K562 (cell line): ENCODE measurements at regions not wholly inside any gene's neighbourhood (a gene's known extent, or its start where the extent isn't known, plus 50 kb on each side); places are given as distances from the start of the nearest gene placed in this dataset.
A peak's percentile ranks its signal among the peaks of the same experiment; 100 is the strongest.

ENCODE experiments used
- ATAC-seq: fragments of 200-7000 bp; cut with Tn5 transposase; 3 replicates; pipeline ENCODE4 v1.9.1; 2020; ENCODE audit warnings: moderate library complexity
- BruUV-seq: library from RNA; stranded (reverse); fragments of 400-500 nt; replicated peaks from 2 replicates; lab custom pipeline; 2021; lab: Mats Ljungman, UMichigan
- CTCF ChIA-PET: fragments of 300-600 bp; formaldehyde crosslinking; extraction: SDS; loops from one replicate; lab custom pipeline; 2021; ENCODE audit warnings: low intra/inter-chr PET ratio; lab: Yijun Ruan, JAX
- POLR2A ChIA-PET: fragments of 300-600, 350-650 bp; sonication (Branson Sonifier 250); formaldehyde crosslinking; extraction: SDS; loops from one replicate; lab custom pipeline; 2021; ENCODE audit warnings: antibody characterized with exemption, inconsistent platforms; lab: Yijun Ruan, JAX
- DNase-seq, 4 experiments: peaks; one replicate each; pipeline versions ENCODE4 v3.0.0 to v3.0.0-alpha.2; 2011 to 2018; ENCODE audit warnings: low spot score in 3 of 4, mixed read lengths in 3 of 4; ENCODE audit errors: extremely low read depth in 1 of 4
- FAIRE-seq: peaks from 2 replicates; lab custom pipeline; 2011; peaks lifted over from hg19 to GRCh38; lab: Jason Lieb, UNC
- H2AFZ ChIP-seq: 2 replicates; pipeline ENCODE4 v1.6.0; 2011; ENCODE audit warnings: low read depth, low read length, control low read depth, inconsistent platforms
- H3K27ac ChIP-seq: fragments of 200-600 bp; 3 replicates; pipeline ENCODE4 v1.8.0; 2011; ENCODE audit warnings: low read depth, mild to moderate bottlenecking, control low read depth, inconsistent platforms, low read length, moderate library complexity, mixed read lengths; ENCODE audit errors: extremely low read depth
- H3K27me3 ChIP-seq, 2 experiments: fragments of 300-600 bp in 1 of 2; 2 replicates in 1 of 2; 3 replicates in 1 of 2; pipeline versions ENCODE4 v1.6.0 to v1.8.0; 2011; ENCODE audit warnings: inconsistent platforms in 2 of 2, low read length in 2 of 2, mild to moderate bottlenecking in 1 of 2, mixed read lengths in 1 of 2, moderate library complexity in 1 of 2; ENCODE audit not compliant: control insufficient read depth in 2 of 2, insufficient read depth in 2 of 2
- H3K36me3 ChIP-seq: fragments of 300-600 bp; 3 replicates; pipeline ENCODE4 v1.8.0; 2011; ENCODE audit warnings: mild to moderate bottlenecking, low read length, inconsistent platforms; ENCODE audit not compliant: control insufficient read depth, insufficient read depth
- H3K4me1 ChIP-seq, 2 experiments: fragments of 200-600 bp in 1 of 2; replicated peaks in 1 of 2; 2 replicates in 1 of 2; 3 replicates in 1 of 2; pipeline versions ENCODE4 v1.5.1 to v1.8.0; 2011; ENCODE audit warnings: inconsistent platforms in 2 of 2, low read length in 2 of 2, mild to moderate bottlenecking in 1 of 2, mixed read lengths in 1 of 2, moderate library complexity in 1 of 2; ENCODE audit not compliant: control insufficient read depth in 2 of 2, insufficient read depth in 2 of 2
- H3K4me2 ChIP-seq: 2 replicates; pipeline ENCODE4 v1.6.1; 2011; ENCODE audit warnings: low read length, control low read depth, inconsistent platforms, mixed read lengths; ENCODE audit not compliant: insufficient read depth
- H3K4me3 ChIP-seq: fragments of 200-600 bp; sonication (generic), shearing (Covaris generic); 2 replicates; pipeline ENCODE4 v1.5.1; 2016; ENCODE audit warnings: control low read depth, inconsistent platforms
- H3K79me2 ChIP-seq: fragments of 200-600 bp; 3 replicates; pipeline ENCODE4 v1.8.0; 2011; ENCODE audit warnings: low read length, inconsistent platforms; ENCODE audit not compliant: control insufficient read depth, insufficient read depth
- H3K9ac ChIP-seq, 2 experiments: 2 replicates each; pipeline versions ENCODE4 v1.6.0 to v1.6.1; 2011; ENCODE audit warnings: low read depth in 2 of 2, low read length in 2 of 2, control low read depth in 1 of 2, inconsistent platforms in 1 of 2, mild to moderate bottlenecking in 1 of 2, mixed read lengths in 1 of 2; ENCODE audit not compliant: insufficient read depth in 1 of 2
- H3K9me1 ChIP-seq: one replicate; pipeline ENCODE4 v1.6.0; 2011; ENCODE audit warnings: inconsistent platforms, mild to moderate bottlenecking, low read length, moderate library complexity; ENCODE audit not compliant: control insufficient read depth, insufficient read depth
- H3K9me3 ChIP-seq: replicated peaks from 2 replicates; pipeline ENCODE4 v1.5.1; 2011; ENCODE audit warnings: low read depth, low read length, inconsistent platforms; ENCODE audit not compliant: control insufficient read depth, insufficient read depth
- H4K20me1 ChIP-seq: replicated peaks from 2 replicates; pipeline ENCODE4 v1.6.1; 2011; ENCODE audit warnings: low read length, inconsistent platforms, mixed read lengths; ENCODE audit not compliant: control insufficient read depth, insufficient read depth
- NCOA1 ChIP-seq: fragments of 450-650 bp; IDR thresholded peaks from 2 replicates; pipeline ENCODE4 v1.6.1; 2016; ENCODE audit warnings: low read depth
- NFIC ChIP-seq: fragments of 450-650 bp; IDR thresholded peaks from 2 replicates; pipeline ENCODE4 v1.6.1; 2017; ENCODE audit warnings: mild to moderate bottlenecking, inconsistent platforms
- NFIX ChIP-seq: fragments of 250-450 bp; sonication (Bioruptor Pico); IDR thresholded peaks from 2 replicates; pipeline ENCODE4 v1.4.0; 2020; ENCODE audit warnings: low read depth, mild to moderate bottlenecking, moderate library complexity
- SMARCA4 ChIP-seq: fragments of 450-650 bp; IDR thresholded peaks from 2 replicates; pipeline ENCODE4 v1.6.1; 2016
- ZBTB7A ChIP-seq: IDR thresholded peaks from 2 replicates; pipeline ENCODE4 v1.6.1; 2011; ENCODE audit warnings: low read depth, mild to moderate bottlenecking, low read length, moderate library complexity, borderline replicate concordance; ENCODE audit not compliant: control insufficient read depth
- ZFPM2 ChIP-seq: fragments of 250-450 bp; sonication (Bioruptor Pico); IDR thresholded peaks from 2 replicates; pipeline ENCODE4 v1.5.1; 2022; ENCODE audit warnings: mild to moderate bottlenecking
- WGBS: fragments of 100-300 bp; shearing (Covaris generic); methylation state at CpG from one replicate; pipeline ENCODE4 v1.1.6; 2016; ENCODE audit warnings: low coverage, mixed read lengths; ENCODE audit not compliant: insufficient coverage; ENCODE audit errors: missing lambda C conversion rate; 5-methylcytosine and 5-hydroxymethylcytosine counted together
- in situ Hi-C: fragments of 300-500 bp; cut with MboI; formaldehyde crosslinking; loops from 4 replicates; pipeline ENCODE4 v1.15.0; 2018; ENCODE audit warnings: inconsistent platforms, mixed read lengths
- intact Hi-C: fragments of 100-400 bp; cut with micrococcal nuclease; formaldehyde crosslinking; loops from 2 replicates; pipeline ENCODE4 v1.14.2; 2022
- TF ChIP-seq, protein P1 (sequence below): sonication (generic); formaldehyde crosslinking; IDR thresholded peaks from 2 replicates; pipeline ENCODE4 v1.8.0; 2022; ENCODE audit warnings: missing genetic modification reagents, mild to moderate bottlenecking, moderate library complexity, borderline replicate concordance
- TF ChIP-seq, protein P2 (sequence below): fragments of 450-650 bp; IDR thresholded peaks from 2 replicates; pipeline ENCODE4 v1.6.1; 2016; ENCODE audit warnings: antibody characterized with exemption
- TF ChIP-seq, protein P3 (sequence below), 2 experiments: fragments of 450-650 bp; formaldehyde crosslinking in 1 of 2; IDR thresholded peaks; 2 replicates each; pipeline versions ENCODE4 v1.4.0 to v1.6.1; 2014 to 2020; ENCODE audit warnings: mild to moderate bottlenecking in 2 of 2, borderline replicate concordance in 1 of 2, low read depth in 1 of 2

DNA sequence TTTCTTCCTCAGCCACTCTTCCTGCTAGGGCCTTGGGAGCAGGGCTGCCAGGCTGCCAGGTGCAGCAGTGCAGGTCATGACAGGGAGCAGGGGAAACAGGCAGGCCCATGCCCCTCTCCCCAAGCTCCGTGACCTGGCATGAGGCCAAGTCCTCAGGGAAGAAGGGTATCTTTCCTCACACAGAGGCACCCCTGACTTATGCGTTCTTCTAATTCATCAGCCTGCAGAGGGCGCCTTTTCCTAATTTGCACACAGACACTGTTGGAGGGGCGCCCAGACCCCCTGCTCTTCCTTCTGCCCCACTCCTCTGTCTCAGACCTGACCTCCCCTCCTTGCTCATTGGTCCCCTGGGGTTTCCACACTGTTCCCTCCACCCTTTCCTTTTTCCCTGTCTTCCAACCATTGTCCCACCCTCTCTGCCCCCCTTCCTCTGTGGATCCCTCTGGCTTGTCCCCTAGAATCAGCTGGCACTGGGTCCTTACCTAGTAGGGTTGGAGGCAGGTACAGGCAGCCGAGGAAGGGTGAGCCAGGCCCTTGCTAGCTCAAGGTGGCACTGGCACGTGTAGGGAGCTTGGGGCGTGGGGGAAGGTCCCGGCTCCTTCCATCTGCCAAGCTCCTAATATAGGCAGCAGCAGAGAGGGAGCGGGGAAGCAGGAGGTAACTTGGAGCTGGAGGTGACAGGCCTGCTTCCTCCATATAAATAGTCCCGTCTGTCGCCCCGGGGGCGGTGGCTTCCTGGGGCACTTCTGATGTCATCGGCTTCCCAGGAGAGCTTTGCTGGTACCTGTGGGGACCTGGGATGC lies 154.9 kb upstream of the MLN start:
- Histone ChIP-seq H3K27ac (no peak overlapping the region), H3K4me2 (no peak overlapping the region), H4K20me1 (peaks cover 32% of the 10 kb centered on the region), H3K4me3 (no peak overlapping the region), H3K27me3 (peaks cover 8 to 86% of the 10 kb centered on the region in 2 experiments; a peak in 4 of 5 replicates), H3K79me2 (no peaks in the 10 kb centered on the region), H3K9me3 (no peaks in the 10 kb centered on the region), H3K36me3 (no peaks in the 10 kb centered on the region), H3K9me1 (no peaks in the 10 kb centered on the region), H2AFZ (no peak overlapping the region), H3K9ac (no peak overlapping the region), H3K4me1 (peaks cover 0 to 6% of the 10 kb centered on the region in 2 experiments; a peak in 1 of 5 replicates)
- in situ Hi-C loops, result no loop called here
- FAIRE-seq (peak; percentile 11), ATAC-seq (peak; percentile 58; the same call in 2 of the 3 replicates), DNase-seq (peak in 3 of 4 experiments; percentile 48 to 56 (median 50))
- CTCF ChIA-PET, result interaction anchor here (0.6 kb wide), 1 partner anchor 885 kb away, joined by 3 read pairs; no protein-coding TSS in a partner anchor
- intact Hi-C loops, result loop anchor here (1.0 kb wide), 1 partner anchor 69 kb away; no protein-coding TSS in a partner anchor
- no TSS peak for BruUV-seq
- 4% methylated on average over 14 of the region's 14 CpGs for WGBS
- POLR2A ChIA-PET, result interaction anchor here (0.6 kb wide), 2 partner anchors 13 to 44 kb away, joined by 3 read pairs; no protein-coding TSS in a partner anchor
- 0 out of 2 replicates have a peak, but pooled peaks have one; percentile 28 for TF ChIP-seq SMARCA4
- TF ChIP-seq, protein P1, sequence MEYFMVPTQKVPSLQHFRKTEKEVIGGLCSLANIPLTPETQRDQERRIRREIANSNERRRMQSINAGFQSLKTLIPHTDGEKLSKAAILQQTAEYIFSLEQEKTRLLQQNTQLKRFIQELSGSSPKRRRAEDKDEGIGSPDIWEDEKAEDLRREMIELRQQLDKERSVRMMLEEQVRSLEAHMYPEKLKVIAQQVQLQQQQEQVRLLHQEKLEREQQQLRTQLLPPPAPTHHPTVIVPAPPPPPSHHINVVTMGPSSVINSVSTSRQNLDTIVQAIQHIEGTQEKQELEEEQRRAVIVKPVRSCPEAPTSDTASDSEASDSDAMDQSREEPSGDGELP (CRISPR knock-in tag), result peak; percentile 14; the same call in 1 of the 2 replicates
- TF ChIP-seq, protein P2, sequence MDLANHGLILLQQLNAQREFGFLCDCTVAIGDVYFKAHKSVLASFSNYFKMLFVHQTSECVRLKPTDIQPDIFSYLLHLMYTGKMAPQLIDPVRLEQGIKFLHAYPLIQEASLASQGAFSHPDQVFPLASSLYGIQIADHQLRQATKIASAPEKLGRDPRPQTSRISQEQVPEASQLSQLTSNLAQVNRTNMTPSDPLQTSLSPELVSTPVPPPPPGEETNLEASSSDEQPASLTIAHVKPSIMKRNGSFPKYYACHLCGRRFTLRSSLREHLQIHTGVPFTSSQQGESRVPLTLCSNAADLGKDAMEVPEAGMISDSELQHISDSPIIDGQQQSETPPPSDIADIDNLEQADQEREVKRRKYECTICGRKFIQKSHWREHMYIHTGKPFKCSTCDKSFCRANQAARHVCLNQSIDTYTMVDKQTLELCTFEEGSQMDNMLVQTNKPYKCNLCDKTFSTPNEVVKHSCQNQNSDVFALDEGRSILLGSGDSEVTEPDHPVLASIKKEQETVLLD, result peak; percentile 55; the same call in 1 of the 2 replicates
- TF ChIP-seq, protein P3, sequence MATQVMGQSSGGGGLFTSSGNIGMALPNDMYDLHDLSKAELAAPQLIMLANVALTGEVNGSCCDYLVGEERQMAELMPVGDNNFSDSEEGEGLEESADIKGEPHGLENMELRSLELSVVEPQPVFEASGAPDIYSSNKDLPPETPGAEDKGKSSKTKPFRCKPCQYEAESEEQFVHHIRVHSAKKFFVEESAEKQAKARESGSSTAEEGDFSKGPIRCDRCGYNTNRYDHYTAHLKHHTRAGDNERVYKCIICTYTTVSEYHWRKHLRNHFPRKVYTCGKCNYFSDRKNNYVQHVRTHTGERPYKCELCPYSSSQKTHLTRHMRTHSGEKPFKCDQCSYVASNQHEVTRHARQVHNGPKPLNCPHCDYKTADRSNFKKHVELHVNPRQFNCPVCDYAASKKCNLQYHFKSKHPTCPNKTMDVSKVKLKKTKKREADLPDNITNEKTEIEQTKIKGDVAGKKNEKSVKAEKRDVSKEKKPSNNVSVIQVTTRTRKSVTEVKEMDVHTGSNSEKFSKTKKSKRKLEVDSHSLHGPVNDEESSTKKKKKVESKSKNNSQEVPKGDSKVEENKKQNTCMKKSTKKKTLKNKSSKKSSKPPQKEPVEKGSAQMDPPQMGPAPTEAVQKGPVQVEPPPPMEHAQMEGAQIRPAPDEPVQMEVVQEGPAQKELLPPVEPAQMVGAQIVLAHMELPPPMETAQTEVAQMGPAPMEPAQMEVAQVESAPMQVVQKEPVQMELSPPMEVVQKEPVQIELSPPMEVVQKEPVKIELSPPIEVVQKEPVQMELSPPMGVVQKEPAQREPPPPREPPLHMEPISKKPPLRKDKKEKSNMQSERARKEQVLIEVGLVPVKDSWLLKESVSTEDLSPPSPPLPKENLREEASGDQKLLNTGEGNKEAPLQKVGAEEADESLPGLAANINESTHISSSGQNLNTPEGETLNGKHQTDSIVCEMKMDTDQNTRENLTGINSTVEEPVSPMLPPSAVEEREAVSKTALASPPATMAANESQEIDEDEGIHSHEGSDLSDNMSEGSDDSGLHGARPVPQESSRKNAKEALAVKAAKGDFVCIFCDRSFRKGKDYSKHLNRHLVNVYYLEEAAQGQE (IDR thresholded peaks at IDR 0.05; ENCODE audit: borderline replicate concordance), result peak; percentile 41; the same call in 1 of the 2 replicates
- TF ChIP-seq, protein P3 (CRISPR knock-in tag; IDR thresholded peaks at IDR 0.05; ENCODE audit: low read depth), result no peak
- no peak for TF ChIP-seq NCOA1
- peak; percentile 60 for TF ChIP-seq NFIX (CRISPR knock-in tag)
- TF ChIP-seq ZBTB7A, result peak; percentile 92
- TF ChIP-seq ZFPM2 (CRISPR knock-in tag), result no peak
- TF ChIP-seq NFIC, result peak; percentile 98
